Activated T-helper 9 cell treated with anti-CD3 and anti-CD28 coated beads, Interleukin-2, amount 50 U/mL, for 16 hours (primary cell): ENCODE measurements at regions not wholly inside any gene's neighbourhood (a gene's known extent, or its start where the extent isn't known, plus 50 kb on each side); places are given as distances from the start of the nearest gene placed in this dataset.
"Not testable (repeated sequence)": the region's sequence is repeated elsewhere in the genome, so short reads cannot be mapped to it uniquely, and the experiment has no call there.

Experiments
- DNase-seq: peaks from one replicate; pipeline ENCODE4 v3.0.0-alpha.2; 2020; ENCODE audit warnings: low read depth

DNA sequence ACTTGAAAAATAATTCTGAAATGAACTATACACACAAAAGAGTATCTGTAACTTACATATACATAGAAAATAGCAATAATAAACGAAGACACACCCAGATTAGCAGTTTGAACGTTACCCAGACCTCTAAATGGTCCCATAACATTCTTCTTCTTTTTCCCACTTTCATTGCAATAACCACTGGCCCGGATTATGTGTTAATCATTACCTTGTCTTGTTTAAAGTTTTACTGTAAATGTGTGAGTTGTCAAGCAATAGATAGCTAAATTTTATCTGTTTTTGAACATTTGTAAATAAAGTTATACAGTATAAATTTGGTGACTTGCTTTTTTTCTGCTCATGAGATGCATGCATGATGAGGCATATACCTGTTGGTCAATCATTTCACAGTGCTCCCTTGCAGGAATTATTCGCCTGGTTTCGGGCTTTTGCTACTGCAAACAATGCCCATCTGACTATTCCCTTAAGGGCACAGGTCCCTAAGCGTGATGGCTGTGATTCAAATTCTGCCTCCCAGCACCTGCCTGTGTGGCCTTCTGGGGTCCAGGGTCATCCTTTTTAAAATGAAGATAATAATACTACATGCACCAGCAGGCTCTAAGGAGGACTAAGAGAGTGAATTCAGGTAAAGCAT is 66.1 kb downstream of the GADD45G start:
- no peak for DNase-seq

DNA sequence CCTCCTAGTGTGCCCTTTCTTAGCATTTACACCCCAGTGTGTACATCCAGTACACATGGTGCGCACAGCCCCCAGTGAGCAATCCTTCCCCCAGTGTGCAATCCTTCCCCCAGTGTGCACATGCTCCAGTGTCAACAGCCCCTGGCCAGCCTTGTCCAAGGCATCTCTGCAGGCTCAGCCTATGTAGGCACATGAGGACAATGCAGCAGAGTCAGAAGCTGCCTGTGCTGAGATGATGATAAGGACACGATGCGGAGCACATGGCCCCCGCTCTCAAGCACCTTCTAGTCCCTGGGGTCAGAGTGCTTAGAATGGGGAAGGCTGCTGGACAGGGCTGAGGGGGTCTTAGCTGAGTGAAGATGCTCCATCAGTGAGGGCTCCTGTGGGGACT is 69.8 kb downstream of the GADD45G start:
- DNase-seq, result no peak

DNA sequence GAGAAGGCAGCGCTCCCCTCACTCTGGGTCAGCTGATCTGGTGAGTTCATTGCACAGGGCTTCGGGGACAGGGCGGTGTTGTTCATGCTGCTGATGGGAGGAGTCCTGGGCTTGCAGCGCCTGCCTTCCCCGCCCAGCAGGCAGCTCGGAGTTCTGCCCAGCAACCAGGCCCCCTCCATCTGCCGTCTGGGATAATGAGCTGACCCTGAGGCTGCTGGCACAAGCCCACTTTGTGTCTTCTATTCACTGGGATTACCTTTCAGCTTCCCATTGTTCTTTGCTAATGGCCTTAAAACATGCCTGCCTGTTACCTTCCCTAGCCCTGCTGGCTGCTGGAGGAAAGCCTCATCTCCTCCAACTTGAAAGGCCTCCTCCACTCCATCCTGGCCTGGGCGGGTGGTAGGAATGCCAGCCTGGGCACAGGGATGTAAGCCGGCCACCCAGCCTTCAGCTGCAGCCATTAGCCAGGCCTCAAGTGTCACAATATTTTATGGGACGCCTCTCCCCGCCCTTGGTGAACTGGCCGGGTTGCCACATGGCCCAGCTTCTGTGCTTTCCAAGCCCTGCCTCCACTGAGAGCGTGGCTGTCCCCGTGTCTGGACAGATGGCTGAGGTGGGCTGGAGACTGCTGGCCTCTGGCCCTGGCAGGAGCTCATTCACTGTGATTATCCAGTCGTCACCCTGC is 70.4 kb downstream of the GADD45G start:
- no peak for DNase-seq

DNA sequence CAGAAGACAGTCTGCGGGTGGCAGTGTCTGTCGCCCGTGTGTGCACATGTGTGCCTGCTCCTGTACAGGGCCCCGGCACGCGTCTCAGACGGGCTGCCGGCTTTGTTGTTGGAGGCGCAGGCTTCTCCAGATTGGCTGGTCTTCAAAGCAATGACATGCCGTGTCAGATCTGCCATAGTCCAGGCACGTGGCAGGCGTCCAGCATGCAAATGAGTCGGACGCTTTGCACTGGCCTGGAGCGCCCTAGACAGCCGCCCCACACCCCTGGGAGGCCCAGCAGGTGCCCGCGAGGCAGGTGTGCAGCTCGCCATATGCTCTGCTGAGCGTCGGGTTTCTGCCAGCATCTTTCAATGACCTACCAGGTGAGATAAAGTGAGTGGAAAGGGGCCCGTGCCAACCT is 71.5 kb downstream of the GADD45G start:
- no peak for DNase-seq

DNA sequence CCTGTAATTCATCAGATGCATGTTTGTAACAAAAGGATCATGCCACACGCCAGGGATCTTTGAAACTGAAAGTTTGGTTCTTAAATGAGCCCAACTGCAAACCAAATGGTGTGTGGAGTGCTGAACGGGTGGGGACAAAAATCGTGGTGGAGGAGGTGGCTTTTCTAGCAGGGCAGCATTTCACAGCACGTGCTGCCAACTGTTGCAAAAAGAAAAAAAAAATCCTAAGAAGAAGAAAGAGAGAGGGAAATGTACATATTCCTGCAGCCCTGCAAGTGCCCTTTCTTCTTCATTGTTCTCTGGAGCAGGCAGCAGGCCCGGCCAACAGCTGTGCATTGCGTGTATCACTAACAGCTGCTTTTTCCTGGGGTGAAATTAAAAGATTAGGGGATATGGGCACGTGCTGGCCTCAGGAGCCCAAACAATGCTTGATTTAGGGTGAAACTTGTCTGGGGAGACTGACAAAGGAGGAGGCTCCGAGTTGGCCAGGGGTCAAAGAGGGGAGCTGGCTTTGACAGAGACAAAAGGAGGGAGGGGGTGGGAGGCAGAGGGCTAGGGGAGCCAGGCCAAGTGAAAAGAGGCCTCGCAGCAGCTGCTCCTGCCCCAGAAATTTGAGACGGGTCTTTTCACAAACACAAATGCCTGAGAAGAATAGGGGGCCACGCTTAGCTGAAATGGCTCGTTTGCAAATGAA is 73.0 kb downstream of the GADD45G start:
- DNase-seq, result no peak

DNA sequence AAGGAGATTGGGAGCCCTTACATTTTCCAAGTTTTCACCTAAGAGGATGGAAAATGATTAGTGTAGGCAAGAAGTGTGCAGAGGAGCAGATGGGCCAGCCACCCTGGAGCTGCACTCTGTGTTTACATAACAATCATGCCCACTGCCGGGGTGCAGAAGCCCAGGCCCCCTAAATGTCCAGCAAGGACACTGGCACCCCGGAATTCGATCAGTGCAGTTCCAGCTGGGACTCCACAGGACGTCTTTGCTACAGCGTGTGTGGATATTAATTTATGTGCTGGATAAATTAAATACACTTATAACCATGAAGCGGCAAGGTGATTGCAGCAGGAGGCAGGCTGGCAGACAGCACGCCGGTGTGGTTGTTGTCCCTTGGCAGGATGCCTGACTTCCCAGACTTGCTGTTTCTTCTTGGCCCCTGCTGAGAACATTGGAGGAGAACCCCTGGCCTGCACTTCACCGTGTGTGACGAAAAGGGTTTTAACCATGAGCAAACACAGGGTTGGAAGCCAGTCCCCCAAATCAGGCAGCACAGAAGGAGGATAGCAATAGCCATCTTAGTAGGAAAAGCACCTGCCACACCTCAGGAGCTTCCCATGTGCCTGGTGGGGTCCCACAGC is 73.7 kb downstream of the GADD45G start:
- DNase-seq, result no peak

DNA sequence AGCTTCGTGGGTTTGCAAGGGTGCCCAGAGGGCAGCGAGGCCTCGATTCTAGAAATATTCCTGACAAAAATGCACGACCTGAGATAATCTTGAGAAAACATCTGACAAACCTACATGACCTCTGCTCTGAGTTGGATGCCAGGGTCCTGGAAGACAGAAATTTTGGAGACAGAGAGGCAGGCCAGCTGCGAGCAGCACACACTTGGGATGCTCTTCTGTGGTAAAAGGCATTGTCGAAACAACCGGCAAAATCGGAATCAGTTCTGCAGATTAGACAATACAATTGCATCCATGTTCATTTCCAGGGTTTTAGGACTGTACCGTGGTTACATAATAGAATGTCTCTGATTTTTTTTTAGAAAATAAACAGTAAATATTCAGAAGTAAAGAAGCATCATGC is 74.2 kb downstream of the GADD45G start:
- no peak for DNase-seq

DNA sequence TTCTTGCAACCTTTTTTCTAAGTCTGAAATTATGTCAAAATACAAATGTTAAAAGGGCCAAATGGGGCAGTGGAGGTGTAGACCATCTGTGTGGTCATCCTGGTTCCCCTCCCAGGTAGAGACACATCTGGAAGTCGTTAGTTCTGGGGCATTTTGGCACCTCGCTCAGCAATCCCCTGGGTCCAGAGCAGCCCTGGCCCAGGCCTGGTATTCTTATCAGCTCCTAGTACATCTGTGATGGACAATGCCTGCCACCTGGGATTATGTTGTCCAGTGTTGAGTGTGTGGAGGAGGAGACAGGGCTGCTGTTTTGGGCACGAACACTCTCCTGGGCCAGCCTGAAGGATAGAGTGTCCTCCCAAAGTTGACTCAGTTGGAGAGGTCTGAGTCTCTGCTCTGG is 74.8 kb downstream of the GADD45G start:
- no peak for DNase-seq

DNA sequence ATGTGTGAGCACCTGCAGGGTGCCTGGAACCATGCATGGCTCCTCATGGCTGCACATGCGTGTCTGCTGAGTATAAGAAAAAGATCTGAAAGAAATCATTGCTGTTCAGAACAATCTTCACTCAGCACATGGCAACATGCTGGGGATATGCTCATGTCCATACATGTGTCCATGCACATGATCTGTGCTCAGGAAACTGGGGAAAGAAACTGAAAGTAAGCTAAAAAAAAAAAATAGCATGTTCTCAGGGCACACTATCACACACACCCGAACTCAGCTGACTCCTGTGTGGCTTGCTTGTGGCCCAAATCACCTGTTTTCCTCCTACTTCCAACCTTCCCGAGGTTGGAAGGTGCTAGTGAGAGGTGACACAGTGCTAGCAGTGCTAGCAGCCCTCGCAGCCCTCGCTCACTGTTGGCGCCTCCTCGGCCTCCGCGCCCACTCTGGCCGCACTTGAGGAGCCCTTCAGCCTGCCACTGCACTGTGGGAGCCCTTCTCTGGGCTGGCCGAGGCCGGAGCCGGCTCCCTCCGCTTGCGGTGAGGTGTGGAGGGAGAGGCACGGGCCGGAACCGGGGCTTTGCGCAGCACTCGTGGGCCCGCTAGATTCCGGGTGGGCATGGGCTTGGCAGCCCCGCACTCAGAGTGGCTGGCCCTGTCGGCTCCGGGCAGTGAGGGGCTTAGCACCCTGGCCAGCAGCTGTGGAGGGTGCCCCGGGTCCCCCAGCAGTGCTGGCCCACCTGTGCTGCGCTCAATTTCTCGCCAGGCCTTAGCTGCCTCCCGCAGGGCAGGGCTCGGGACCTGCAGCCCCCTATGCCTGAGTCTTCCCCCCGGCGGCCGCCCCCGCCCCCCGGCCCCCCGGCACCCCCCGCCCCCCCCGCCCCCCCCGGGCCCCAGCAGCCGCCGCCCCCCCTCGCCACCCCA is 76.0 kb downstream of the GADD45G start:
- no peak for DNase-seq

DNA sequence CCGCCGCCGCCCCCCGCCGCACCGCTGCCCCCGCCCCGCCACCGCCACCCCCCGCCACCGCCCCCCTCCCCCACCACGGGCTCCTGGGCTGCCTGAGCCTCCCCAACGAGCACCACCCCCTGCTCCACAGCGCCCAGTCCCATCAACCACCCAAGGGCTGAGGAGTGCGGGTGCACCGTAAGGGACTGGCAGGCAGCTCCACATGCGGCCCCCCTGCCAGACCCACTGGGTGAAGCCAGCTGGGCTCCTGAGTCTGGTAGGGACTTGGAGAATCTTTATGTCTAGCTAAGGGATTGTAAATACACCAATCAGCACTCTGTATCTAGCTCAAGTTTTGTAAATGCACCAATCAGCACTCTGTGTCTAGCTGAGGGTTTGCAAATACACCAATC is 76.7 kb downstream of the GADD45G start:
- not testable (repeated sequence) for DNase-seq

DNA sequence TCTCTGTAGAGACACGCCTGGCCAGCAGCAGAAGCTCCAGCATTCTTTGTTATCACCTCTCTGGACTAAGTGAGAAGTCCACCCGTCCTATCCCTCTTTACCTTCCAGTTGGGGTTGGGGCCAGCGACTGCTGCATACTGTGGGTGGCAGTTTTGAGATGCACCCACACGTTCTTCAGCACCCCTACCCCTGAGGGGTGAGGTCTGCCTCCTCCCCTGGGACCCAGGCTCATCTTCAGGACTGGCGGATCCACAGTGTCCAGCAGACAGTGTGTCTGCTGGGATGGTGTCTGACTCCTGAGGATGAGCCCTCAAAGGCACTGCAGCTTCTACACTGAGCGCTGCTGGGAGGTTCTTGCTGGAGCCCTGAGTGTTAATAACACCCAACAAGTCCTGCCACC is 78.8 kb downstream of the GADD45G start:
- no peak for DNase-seq

DNA sequence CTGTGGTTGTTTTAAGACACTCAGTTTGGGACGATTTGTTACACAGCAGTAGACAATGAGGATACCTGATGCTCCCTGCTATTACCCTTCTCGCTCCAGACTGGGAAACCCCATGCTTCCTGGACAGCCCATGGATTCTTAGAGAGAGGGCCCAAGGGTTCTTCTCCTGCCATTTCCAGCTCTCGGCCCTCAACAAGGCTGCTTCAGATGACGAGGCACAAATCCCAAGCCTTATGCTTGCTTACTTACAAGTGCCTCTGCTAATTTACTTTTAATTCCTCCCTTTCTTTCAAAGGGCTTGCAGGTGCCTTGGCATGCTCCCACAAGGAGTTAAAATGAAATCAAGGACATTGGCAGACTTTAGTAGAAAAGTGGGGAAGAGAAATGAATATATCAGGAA is 79.4 kb downstream of the GADD45G start:
- DNase-seq, result no peak

DNA sequence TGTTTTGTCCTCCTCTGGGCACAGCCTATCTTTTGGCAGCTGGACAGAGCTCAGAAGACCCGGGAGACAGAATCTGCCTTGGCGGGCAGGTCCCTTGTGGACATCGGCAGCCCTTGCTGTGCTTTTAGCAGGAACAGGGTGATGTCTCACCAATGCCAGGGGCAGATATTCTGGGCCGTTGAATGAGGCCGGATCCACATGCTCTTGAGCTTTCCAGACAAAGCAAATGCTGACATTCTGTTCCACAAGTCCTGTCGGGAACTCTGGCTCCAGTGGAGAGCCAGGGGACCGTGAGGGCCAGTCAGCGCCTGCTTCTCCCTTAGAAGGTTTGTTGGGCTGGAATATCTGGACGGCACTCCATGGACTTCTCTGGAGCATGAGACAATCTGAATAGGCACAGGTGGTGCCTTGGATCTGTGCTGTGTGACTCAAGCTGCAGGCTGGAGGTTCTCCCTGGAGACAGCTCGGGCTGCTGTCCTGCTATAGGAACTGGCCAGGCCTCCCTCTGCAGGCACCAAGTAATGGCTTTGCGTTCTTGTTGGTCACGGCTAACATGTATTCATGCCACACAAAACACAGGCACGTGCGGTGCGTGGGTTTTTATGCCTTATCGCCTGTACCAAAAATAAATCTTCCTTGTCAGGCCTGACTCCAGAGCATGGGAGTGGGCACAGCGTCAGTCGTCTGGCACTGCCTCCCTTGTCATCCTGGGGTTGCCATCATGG is 80.3 kb downstream of the GADD45G start:
- DNase-seq, result no peak

DNA sequence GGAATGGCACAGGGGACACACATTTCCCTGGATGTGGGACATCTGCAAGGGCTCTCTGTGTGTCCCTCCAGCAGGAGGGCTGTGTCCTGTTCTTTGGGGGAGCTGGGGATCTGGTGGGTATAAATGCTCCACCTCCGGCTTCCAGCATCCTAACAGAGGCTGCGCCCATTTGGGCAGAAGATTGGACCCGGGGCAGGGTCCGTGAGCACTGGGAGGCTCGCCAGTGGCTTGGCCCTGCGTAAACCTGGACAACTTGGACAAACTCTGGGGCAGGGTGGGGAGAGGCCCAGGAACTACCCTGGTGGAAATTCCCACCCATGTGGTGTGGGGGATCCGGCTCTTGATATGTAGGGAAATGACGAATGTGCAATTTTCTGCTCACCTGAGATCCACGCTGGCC is 80.9 kb downstream of the GADD45G start:
- DNase-seq, result no peak

DNA sequence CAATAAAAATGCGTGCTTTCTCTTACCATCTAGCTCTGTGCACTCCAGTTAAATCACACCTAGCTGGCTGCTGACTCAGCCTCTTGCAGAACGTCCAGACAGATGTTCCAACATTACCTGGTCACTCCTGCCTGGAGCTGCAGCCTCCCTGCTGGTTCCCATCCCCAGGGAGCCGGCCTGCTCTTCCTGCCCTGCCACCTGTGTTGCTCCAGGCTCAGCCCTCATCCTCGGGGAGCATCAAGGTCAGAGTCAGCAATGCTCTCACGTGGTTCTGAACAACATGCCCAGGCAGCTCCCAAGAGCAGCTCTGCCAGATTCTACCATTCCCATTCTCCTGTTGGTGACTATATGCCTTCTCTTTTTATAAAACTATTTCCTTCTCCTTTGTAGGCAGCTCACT is 81.3 kb downstream of the GADD45G start:
- no peak for DNase-seq

DNA sequence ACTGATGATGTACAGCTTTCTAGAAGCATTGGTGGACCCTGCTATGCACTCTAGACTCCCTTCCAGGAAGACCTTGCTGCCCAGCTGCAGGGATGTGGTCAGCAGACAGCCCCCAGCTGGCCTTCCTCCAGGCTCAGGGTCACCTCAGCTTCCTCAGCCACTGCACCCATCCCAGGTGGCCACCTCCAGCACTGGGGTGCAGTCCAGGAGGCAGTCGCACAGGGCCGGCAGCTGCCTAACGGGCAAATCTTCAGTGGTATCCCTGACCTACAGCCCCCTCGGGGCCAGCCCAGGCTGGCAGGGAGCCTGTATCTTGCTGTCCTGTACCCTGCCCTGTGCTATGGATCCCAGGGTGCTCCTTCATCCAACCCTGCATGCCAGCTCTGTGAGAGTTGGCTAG is 81.8 kb downstream of the GADD45G start:
- DNase-seq, result no peak

DNA sequence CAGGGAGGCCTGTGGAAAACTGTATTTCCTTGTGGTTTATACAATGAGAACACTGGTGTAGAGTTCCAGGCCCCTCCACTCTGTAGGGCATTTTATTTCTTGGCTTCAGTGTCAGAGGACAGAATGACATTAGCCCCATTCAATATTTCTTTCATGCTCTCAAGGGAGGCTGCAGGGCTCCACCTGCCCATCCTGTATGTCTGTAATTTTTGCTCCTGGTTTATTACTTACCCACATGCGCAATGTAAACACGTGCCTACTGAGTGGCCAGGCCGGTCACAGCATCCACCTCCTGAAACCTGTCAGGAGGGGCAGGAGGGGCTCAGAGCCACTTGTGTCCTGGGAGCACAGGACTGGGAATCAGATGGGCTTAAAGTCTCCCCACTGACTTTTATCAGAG is 82.4 kb downstream of the GADD45G start:
- no peak for DNase-seq

DNA sequence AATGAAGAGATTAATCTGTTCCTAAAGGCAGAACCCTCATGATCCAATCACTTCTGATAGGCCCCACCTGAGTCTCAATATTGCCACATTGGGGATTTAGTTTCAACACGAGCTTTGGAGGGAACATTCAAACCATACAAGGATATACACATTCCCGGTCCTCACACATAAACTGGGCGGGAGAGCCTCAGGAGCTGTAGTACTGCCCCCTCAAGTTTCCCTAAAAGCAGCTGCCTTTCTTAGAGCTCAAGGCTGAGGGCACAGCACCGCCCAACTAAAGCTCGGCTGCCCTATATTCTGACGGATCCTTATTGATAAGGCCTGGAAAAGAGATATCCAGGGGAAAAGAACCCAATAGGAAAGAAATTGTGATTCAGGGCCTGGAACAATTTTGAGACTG is 83.0 kb downstream of the GADD45G start:
- DNase-seq, result no peak

DNA sequence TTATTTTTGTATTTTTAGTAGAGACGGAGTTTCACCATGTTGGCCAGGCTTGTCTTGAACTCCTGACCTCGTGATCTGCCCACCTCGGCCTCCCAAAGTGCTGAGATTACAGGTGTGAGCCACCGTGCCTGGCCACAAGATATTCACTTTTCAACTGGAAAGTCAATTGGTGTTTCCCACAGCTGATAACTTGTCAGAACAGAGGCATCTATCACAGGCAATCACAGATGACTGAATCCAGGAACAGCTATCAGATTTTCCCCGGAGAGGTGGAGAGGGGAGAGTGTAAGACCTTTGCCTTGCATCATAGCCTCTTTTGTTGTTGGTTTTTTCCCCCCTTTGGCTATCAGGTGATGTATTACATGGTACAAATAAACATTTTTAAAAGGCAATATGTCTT is 84.5 kb downstream of the GADD45G start:
- not testable (repeated sequence) for DNase-seq

DNA sequence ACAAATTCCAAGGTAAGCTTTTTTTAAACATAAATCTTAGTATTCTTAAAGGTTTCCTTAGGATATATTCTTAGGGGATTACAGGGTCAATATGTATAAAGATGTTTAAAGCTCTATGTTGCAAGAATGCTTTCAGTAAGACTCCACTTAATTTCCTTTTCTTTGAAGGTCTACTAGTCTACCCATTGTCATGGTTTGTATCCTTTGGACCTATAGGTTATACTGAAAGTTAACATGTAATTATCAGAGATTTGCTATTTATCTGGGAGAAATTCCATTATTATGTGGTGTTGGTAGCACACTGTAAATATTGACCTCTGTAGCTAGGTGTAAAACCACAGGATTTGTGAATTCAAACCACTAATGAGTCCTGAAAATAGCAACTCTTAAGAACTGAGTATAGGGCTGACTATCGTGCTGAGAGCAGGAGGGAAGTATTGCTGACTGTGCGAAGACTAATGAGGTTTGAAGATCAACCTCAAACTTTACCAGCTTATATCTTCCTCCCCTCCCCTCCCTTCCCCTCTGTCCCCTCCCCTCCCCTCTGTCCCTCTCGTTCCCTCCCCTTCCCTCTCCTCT is 85.6 kb downstream of the GADD45G start:
- DNase-seq, result no peak

DNA sequence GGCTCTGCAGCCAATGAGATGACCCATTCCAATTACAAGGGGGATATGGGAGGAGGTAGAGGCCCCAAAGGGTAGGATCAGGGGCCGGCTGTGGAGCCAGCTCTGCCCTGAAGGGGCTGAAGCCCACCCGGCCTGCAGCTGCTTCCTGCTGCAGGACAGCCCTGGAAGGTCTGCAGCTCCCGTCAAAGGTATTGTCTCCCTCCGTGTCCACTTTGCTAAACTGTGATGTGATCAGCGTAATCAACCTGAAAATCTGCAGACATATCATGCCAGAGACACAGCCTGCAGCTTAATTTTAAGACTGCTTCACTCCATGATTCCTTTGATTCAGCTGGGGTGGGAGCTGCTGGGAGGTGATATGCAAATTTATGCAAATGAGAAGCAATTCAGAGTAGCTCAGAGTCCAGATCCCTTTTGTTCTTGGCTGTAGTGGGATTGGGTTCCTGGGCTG is 90.7 kb downstream of the GADD45G start:
- no peak for DNase-seq
